Upper lobe of right lung (tissue), 1 donor: ENCODE measurements at regions not wholly inside any gene's neighbourhood (a gene's known extent, or its start where the extent isn't known, plus 50 kb on each side); places are given as distances from the start of the nearest gene placed in this dataset.

Experiments
- ATAC-seq: fragments of 200-7000 bp; cut with Tn5 transposase; one replicate; pipeline ENCODE4 v1.9.1; 2020; ENCODE audit warnings: mild to moderate bottlenecking, moderate library complexity
- DNase-seq: peaks from one replicate; pipeline ENCODE4 v3.0.0-alpha.2; 2020
- H3K27ac ChIP-seq: fragments of 200-600 bp; one replicate; pipeline ENCODE4 v1.8.0; 2022
- H3K27me3 ChIP-seq: fragments of 200-600 bp; one replicate; pipeline ENCODE4 v1.8.0; 2022; ENCODE audit warnings: mild to moderate bottlenecking
- H3K36me3 ChIP-seq: fragments of 200-600 bp; one replicate; pipeline ENCODE4 v1.8.0; 2022
- H3K4me1 ChIP-seq: fragments of 200-600 bp; one replicate; pipeline ENCODE4 v1.8.0; 2022
- H3K4me3 ChIP-seq: fragments of 200-600 bp; one replicate; pipeline ENCODE4 v1.8.0; 2022; ENCODE audit warnings: mild to moderate bottlenecking
- H3K9me3 ChIP-seq: fragments of 200-600 bp; one replicate; pipeline ENCODE4 v1.8.0; 2022
- intact Hi-C: fragments of 100-400 bp; cut with DNase I; formaldehyde crosslinking; loops from one replicate; pipeline ENCODE4 v1.11.0; 2022
- TF ChIP-seq, protein P1 (sequence below): fragments of 200-600 bp; IDR thresholded peaks from one replicate; pipeline ENCODE4 v1.8.0; 2022; ENCODE audit warnings: antibody characterized with exemption
- donor health status: DM: no; HTN: yes; CAD: no; lungs with severe emphysema.

DNA sequence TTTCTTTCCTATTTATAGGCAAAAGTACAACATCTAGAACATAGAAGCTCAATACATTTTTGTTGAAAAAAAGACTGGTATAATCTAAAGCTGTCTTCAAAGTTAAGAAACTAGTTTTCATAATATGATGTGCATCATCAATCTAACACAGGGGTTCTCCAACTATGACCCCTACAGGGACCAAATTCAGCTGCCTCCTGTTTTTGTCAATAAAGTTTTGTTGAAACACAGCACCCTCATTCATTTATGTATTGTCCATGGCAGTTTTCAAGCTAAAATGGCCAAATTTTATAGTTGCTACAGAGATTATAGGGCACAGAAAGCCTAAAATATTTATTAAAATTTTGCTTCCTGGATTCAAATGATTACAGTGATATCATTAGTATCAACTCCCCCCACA lies 452.9 kb downstream of the CCER1 start:
- TF ChIP-seq, protein P1, sequence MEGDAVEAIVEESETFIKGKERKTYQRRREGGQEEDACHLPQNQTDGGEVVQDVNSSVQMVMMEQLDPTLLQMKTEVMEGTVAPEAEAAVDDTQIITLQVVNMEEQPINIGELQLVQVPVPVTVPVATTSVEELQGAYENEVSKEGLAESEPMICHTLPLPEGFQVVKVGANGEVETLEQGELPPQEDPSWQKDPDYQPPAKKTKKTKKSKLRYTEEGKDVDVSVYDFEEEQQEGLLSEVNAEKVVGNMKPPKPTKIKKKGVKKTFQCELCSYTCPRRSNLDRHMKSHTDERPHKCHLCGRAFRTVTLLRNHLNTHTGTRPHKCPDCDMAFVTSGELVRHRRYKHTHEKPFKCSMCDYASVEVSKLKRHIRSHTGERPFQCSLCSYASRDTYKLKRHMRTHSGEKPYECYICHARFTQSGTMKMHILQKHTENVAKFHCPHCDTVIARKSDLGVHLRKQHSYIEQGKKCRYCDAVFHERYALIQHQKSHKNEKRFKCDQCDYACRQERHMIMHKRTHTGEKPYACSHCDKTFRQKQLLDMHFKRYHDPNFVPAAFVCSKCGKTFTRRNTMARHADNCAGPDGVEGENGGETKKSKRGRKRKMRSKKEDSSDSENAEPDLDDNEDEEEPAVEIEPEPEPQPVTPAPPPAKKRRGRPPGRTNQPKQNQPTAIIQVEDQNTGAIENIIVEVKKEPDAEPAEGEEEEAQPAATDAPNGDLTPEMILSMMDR: no peak
- no peaks in the 10 kb centered on the region for H3K9me3 ChIP-seq
- no peaks in the 10 kb centered on the region for H3K36me3 ChIP-seq
- intact Hi-C loops: no loop called here
- no peaks in the 10 kb centered on the region for H3K27me3 ChIP-seq
- no peak overlapping the region for H3K27ac ChIP-seq
- ATAC-seq (no peak), DNase-seq (no peak)
- no peak overlapping the region for H3K4me3 ChIP-seq
- H3K4me1 ChIP-seq: no peaks in the 10 kb centered on the region

GRCh38 chr12:90501412-90501811 lies 453.6 kb downstream of the CCER1 start:
- DNase-seq (no peak), ATAC-seq (no peak)
- Histone ChIP-seq H3K27ac (no peak overlapping the region), H3K4me1 (no peaks in the 10 kb centered on the region), H3K27me3 (no peaks in the 10 kb centered on the region), H3K9me3 (no peaks in the 10 kb centered on the region), H3K36me3 (no peaks in the 10 kb centered on the region), H3K4me3 (no peak overlapping the region)
- intact Hi-C loops: no loop called here
- TF ChIP-seq, protein P1: no peak

DNA sequence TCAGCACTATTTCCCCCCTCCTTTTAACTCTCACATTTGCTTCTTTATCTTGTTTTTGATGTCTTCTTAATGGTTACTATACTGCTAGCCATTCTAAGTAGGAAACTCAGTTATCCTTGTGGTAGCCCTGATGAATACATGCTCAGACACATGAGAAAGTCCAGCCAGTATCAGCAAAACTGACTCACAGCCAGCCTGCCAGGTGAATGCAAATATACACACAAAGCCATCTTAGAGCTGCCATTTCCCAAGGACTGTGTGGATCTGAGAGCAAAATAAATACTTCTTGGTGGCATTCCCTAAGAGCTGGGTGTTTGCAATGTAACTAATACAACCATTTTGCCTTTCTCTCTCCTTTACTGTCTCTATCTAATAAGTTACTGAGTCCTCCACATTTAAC lies 455.2 kb downstream of the CCER1 start:
- Histone ChIP-seq H3K36me3 (no peaks in the 10 kb centered on the region), H3K27me3 (no peaks in the 10 kb centered on the region), H3K9me3 (no peaks in the 10 kb centered on the region), H3K4me3 (no peak overlapping the region), H3K4me1 (no peaks in the 10 kb centered on the region), H3K27ac (no peak overlapping the region)
- DNase-seq (no peak), ATAC-seq (no peak)
- intact Hi-C loops: no loop called here
- TF ChIP-seq, protein P1: no peak

DNA sequence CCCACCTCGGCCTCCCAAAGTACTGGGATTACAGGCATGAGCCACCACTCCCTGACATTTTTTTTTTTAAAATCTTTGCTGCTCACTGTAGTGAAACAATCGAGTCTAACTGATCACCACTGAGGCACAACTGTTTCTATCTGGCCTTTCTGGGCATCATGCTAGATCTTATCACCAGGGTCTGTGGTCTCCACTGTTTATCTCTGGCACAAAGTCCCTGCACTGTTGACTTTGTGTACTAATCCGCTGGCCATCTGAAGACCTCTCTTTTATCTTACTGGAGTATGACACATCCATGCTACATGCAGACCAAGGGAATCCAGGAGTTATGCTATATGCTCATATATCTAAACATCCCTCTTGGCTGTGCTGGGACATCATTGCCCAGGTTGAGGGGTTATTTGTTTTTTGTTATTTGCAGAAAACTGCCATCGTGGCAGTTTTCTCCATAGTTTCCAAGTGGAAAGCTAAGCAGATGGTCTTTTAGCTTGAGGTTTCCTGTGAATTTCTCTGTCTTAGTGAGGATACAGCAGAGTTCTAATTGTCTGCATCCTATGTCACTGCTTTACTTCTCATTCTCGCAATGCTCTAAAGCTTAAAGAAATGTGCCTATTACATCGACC lies 456.9 kb downstream of the CCER1 start:
- Histone ChIP-seq H3K4me3 (no peak overlapping the region), H3K27ac (no peak overlapping the region), H3K9me3 (no peaks in the 10 kb centered on the region), H3K36me3 (no peaks in the 10 kb centered on the region), H3K27me3 (no peaks in the 10 kb centered on the region), H3K4me1 (no peaks in the 10 kb centered on the region)
- DNase-seq (no peak), ATAC-seq (no peak)
- TF ChIP-seq, protein P1: no peak
- intact Hi-C loops: no loop called here

DNA sequence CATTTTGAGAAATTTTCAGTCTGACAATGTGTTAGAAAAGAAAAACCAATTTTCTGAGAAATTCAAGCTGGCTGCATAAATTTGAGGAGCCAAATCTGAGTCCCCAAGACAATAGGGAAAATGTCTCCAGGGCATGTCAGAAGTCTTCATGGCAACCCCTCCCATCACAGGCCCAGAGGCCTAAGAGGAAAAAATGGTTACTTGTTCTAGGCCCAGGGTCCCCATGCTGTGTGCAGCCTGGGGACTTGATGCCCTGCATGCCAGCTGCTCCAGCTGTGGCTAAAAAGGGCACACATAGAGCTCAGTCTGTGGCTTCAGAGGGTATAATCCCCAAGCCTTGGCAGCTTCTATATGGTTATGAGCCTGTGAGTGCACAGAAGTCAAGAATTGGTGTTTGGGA lies 464.6 kb downstream of the CCER1 start:
- Histone ChIP-seq H3K4me1 (no peaks in the 10 kb centered on the region), H3K27ac (no peak overlapping the region), H3K4me3 (no peak overlapping the region), H3K36me3 (no peaks in the 10 kb centered on the region), H3K27me3 (no peaks in the 10 kb centered on the region), H3K9me3 (peaks cover 2% of the 10 kb centered on the region)
- DNase-seq: no peak
- intact Hi-C loops: no loop called here
- ATAC-seq: no peak
- TF ChIP-seq, protein P1: no peak

- TF ChIP-seq, protein P1: no peak
- DNase-seq (no peak), ATAC-seq (no peak)
- Histone ChIP-seq H3K27ac (no peak overlapping the region), H3K9me3 (peaks cover 2% of the 10 kb centered on the region), H3K27me3 (no peaks in the 10 kb centered on the region), H3K4me3 (no peak overlapping the region), H3K4me1 (no peaks in the 10 kb centered on the region), H3K36me3 (no peaks in the 10 kb centered on the region)
- intact Hi-C loops: no loop called here
Measured at GRCh38 chr12:90489141-90489540, 465.8 kb downstream of the CCER1 start.
